Fibroblast of lung (primary cell): ENCODE measurements at regions not wholly inside any gene's neighbourhood (a gene's known extent, or its start where the extent isn't known, plus 50 kb on each side); places are given as distances from the start of the nearest gene placed in this dataset.

Experiments
- EZH2 ChIP-seq: IDR thresholded peaks from 2 replicates; pipeline ENCODE4 v1.5.1; 2012; ENCODE audit warnings: low read length, control low read depth, mild to moderate bottlenecking; ENCODE audit errors: missing control alignments
- TF ChIP-seq, protein P1 (sequence below), 2 donors: IDR thresholded peaks in 1 of 2; conservative IDR thresholded peaks in 1 of 2; 1 replicate in 1 of 2; 2 replicates in 1 of 2; pipeline ENCODE4 v1.5.1; 2011 to 2012; ENCODE audit warnings: low read length in 2 of 2, control low read depth in 1 of 2, inconsistent platforms in 1 of 2, low read depth in 1 of 2, mild to moderate bottlenecking in 1 of 2

- TF ChIP-seq, protein P1, sequence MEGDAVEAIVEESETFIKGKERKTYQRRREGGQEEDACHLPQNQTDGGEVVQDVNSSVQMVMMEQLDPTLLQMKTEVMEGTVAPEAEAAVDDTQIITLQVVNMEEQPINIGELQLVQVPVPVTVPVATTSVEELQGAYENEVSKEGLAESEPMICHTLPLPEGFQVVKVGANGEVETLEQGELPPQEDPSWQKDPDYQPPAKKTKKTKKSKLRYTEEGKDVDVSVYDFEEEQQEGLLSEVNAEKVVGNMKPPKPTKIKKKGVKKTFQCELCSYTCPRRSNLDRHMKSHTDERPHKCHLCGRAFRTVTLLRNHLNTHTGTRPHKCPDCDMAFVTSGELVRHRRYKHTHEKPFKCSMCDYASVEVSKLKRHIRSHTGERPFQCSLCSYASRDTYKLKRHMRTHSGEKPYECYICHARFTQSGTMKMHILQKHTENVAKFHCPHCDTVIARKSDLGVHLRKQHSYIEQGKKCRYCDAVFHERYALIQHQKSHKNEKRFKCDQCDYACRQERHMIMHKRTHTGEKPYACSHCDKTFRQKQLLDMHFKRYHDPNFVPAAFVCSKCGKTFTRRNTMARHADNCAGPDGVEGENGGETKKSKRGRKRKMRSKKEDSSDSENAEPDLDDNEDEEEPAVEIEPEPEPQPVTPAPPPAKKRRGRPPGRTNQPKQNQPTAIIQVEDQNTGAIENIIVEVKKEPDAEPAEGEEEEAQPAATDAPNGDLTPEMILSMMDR (conservative IDR thresholded peaks at IDR 0.05 in 1 of 2, IDR thresholded peaks at IDR 0.05 in 1 of 2; ENCODE audit: low read depth in 1 of 2, low read length in 2 of 2): no peak
- no peak for TF ChIP-seq EZH2
Measured at GRCh38 chr3:66572090-66572675, 71.4 kb upstream of the LRIG1 start.
